HG03439 (cell line): ENCODE measurements at regions not wholly inside any gene's neighbourhood (a gene's known extent, or its start where the extent isn't known, plus 50 kb on each side); places are given as distances from the start of the nearest gene placed in this dataset.

ENCODE experiments used
- ATAC-seq: cut with Tn5 transposase; IDR thresholded peaks from one replicate; pipeline ENCODE4 v1.9.1; 2021; ENCODE audit warnings: mild to moderate bottlenecking, moderate library complexity; ENCODE audit not compliant: unreplicated experiment

DNA sequence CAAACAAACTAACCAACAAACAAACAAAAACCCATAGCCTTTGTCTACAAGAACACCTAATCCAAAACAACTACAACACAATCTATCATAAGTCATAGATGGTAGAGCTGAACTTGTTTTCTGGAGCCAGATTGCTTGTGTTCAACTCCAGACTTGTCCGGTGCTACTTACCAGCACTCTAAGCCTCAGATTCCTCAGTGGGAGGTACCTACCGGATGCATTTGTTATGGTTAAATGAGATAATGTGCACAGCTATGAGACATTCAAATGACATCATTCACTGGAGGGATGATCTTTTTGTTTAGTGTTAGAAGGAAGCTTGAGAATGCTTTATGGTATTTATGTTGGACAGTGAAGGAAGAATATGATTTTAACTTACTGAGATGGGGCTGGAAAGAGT lies 592.9 kb upstream of the C9orf72 start:
- ATAC-seq, result no peak

DNA sequence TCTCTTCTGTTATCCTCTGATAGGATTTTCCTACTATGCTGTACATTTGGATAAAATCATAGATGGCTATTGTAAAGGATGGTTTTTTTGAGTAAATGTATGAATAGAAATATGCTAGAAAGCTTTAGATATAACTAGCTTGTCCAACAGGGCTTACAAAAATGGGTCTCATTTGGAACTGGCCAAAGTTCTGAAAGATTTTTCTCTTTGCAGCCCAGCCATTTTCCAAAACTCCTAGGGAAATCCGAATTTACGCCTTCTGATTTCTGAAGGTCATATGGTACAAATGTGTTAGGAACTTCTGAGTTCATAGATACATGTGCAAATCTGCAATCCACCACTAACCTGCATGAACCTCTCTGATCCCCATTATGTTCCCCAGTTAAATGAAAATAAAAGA lies 603.9 kb upstream of the C9orf72 start:
- ATAC-seq, result no peak

DNA sequence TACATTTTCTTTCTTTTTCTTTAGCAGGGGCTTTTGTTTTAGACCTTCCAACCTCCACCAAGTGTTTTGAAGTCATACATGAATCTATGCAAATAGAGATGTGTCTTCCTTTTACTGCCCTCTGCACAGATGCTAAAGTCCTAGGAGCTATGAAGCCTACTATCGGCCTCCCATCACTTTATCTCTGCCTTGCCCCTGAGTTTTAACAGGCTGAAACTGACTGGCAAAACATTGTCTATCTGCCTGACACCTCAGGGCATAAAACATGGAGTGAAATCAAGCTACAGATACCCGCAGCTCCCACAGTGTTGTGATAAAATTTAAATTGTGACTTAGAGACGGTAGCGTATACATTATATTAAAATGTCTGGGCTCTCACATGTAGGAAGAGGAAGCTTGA lies 604.6 kb upstream of the C9orf72 start:
- no peak for ATAC-seq

DNA sequence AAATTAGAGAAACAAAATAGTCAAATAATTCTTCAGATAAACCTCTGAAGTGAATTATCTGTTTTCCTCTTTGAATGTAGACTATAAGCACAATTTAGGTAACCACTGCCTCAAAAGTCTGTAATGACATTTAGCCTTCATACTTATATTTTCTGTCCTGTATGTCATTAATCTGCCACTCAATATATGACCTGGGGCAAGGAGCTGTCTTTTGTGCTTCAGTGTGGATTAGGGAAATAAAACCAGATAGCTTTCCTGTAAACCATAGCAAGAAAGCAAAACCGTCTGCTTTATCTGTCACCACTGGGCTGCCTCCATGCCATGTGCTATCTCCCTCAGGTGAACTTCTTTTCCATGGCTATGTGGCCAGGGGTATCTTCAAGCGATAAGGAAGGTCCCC lies 606.6 kb upstream of the C9orf72 start:
- ATAC-seq, result no peak

DNA sequence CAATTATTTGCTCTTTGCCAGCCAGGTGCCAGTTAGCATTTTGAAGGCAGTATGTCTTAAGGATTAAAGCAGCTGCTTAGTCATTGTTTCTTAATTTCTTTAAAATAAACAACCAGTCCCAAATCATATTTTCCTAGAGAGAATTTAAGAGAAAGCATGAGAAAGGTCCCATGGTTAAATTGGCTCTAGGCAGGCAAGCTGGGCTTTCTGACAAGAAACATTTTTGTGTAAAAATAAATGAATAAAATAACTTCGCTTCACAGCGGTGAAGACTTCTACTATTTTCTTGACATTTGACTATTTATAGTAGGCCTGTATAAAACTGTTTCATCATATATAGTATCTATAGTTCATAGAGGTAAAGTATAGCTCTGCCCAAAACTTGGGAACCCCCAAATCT lies 617.7 kb upstream of the C9orf72 start:
- ATAC-seq, result no peak

DNA sequence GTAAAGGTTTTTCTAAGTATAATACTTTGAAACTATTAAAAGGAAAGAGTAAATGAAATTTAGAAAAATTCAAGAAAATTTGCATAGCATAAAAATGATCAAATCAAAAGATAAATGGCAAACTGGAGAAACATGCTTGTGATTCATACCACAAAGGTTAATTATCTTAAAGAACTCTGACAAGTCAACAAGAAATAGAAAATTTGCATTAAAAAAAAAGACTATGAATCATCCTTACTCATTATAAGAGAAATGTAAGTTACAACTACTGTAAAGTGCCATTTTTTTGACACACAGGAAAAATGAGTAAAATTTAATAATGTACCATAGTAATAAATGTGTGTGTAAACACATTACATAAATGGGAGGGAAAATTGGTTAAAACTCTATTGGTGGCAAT lies 624.4 kb upstream of the C9orf72 start:
- ATAC-seq, result no peak

DNA sequence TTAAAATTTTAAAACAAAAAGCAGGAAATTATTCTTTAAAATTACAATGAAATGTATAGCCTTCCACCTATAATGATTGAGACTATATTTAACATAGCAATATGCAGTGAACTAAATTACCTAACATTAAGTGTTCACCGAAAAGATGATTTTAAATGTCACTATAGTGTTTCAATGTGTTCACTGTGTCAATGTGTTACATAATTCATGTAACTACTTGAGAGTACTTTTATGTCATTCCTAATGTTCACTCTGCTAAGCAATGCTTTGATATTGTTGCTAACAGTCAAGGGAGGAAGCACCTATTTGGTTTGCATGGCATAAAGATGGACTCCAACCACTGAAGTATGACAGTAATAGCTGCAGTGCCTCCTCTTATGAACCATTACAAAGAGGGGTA lies 629.8 kb upstream of the C9orf72 start:
- ATAC-seq, result no peak

DNA sequence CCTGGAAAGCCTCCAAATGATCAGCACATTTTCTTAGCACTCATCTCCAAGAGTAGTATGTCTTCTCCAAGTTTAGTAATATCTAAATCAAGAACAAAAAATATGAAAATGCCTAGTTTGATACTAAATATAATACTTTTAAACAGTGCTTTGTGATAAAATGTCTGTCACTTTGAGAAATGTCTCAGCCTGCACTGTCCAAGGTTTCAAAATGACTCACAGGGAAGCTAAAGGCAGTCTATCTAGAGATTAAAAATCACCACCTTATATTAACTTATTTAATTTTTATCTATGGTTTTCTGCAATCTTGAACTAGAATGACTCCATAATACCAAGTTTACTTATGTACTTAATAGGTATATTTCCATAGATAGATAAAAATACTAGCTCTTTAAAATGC lies 633.0 kb upstream of the C9orf72 start:
- no peak for ATAC-seq

DNA sequence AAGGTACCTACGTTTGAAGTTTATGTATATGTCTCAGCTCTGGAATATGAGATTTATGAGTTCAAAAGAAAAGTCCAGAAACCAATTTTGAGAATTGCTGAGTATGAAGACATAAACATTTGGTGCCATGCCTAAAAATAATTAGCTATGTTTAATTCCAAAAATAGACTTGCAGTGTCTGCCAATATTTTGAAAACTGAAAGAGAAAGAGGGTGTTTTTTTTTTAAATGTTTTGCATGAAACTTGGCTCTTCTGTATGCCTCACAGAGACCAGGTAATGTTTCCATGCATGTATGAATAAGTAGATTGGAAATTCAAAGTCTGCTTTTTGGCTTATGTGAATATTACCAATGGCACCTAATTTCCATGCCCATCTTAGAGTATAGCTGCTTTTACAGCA lies 634.4 kb upstream of the C9orf72 start:
- peak; percentile 78 for ATAC-seq

DNA sequence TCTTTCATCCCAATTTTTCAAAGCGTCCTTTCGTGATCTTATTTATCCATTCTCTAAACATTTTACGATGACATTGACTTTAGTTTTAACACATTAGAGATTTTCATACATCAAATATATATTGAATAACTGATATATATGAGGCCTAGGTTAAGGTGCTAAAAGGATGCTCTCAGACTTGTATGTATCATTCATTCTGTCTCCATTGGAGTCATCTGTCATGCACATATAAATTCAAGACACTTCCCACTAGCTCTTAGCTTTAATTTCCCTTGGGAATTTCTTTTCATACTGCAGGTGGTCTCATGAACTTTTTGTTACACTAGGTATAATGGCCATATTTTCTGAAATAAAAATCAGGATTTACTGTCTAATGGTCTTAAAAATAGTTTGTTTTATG lies 635.8 kb upstream of the C9orf72 start:
- ATAC-seq, result no peak

DNA sequence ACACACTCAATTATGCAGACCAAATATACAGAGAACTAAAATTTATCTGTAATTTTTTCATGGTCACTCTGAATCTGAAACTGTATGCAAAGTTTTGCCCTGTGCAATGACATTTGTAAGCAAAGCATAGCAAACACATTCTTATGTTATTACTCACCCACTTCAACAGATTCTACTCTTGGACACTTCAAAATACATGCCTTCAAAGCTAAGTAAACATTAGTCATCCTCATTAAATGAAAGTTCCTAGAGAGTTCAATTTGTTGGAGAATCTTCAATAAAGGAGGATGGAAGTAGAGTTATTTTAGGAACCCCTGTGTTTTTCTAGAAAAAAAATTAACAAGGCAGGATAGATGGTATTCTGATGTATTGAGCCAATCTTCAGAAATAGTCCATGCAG lies 639.7 kb upstream of the C9orf72 start:
- ATAC-seq, result peak; percentile 92

DNA sequence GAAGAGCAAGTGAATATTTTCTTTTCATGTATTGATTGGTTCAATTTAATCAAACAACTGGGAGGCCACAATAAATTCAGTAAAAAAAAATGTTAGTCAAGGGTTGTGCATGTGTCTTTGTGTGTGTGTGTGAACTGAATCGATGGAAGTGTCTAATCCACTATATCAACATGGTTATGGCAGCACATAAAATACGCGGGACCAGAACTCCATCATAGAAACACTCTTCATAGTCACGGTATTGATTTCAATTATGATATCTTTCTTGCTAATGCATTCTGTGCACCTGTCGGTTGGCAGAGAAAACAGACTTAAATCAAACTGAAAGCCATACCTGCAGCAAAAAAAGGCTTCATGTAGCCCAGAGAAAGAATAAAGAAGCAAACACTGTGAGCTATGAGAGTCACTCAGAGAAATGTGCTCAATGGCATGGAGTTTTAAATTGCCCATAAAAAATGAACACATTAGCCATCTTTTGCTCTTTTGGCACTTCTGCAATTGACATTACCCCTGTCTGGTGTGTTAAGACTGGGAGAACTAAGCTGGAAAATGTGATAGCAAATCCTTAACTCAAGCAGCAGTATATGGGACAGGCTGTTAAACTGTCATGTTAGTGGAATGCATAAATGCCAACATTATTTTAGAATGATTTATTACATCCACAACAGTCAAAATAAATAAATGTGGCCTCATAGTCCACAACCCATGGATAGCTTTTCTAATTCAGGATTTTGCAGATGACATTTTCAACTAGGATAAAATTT lies 642.4 kb upstream of the C9orf72 start:
- no peak for ATAC-seq

DNA sequence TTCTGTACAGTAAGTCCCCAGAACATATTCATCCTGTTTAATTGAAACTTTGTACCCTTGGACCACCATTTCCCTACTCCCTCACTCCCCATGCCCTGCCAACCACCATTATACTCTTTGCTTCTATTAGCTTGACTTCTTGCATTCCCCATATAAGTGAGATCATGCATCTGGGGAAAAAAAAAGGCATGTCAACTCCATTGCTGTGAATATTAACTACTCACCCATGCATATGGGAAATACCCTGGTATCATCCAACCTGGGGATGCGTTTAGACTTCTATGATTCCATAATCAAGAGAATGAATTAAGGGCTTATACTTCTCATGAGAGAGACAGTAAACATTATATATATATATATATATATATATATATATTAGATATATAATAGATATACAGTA lies 659.4 kb upstream of the C9orf72 start:
- ATAC-seq, result no peak

DNA sequence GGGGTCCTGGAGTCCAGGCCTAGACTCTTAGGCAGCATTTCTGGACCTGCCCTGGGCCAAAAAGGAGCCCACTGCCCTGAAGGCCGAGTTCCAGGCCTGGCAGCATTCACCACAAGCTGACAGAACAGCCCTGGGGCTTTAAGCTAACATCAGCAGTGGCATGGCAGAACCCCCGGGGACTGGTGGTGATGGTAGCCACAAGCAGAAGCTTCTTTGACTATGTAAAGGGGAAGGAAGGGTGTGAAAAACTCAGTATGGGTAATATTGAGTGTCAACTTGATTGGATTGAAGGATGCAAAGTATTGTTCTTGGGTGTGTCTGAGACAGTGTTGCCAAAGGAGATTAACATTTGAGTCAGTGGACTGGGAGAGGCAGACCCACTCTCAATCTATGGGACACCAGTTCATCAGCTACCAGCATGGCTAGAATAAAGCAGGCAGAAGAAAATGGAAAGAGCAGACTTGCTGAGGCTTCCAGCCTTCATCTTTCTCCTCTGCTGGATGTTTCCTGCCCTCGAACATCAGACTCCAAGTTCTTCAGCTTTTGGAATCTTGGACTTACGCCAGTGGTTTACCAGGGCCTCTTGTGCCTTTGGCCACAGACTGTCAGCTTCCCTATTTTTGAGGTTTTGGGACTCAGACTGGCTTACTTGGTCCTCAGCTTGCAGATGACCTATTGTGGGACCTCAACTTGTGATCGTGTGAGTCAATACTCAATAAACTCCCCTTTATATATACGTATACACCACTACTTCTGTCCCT lies 661.0 kb upstream of the C9orf72 start:
- no peak for ATAC-seq

DNA sequence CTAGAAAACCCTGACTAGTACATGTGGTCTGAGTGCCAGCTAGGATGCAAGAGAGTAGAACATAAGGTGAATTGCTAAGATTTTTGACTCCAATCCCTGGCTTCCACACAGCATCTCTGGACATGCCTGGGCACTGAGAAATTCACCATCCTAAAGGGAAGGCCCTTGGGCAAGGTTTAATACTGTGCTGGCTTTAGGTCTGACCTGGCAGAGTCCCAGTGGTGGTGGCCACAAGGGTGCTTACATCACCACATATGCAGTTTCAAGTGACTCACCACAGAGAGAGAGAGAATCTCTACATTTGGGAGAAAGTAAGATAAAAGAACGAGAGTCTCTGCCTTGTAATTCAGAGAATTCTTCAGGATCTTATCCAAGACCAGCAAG lies 661.6 kb upstream of the C9orf72 start:
- ATAC-seq, result no peak

DNA sequence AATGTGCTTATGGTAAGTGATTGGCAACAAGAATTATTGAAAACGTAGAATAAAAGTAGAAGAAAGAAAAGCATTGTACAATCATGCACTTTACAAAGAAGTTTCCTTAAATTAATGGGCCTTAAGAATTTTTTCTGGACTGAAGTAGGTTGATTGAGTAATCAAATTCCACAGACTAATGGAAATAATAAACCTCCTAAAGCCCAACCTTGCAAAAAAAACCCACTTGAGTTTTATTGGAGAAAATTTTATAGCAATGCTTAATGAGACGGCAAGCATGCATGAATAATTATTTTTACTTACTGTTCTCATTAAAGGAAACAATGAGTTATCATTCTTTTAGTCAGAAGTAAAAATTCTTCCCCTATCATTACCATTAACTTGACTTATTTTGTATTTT lies 676.1 kb upstream of the C9orf72 start:
- ATAC-seq, result no peak

DNA sequence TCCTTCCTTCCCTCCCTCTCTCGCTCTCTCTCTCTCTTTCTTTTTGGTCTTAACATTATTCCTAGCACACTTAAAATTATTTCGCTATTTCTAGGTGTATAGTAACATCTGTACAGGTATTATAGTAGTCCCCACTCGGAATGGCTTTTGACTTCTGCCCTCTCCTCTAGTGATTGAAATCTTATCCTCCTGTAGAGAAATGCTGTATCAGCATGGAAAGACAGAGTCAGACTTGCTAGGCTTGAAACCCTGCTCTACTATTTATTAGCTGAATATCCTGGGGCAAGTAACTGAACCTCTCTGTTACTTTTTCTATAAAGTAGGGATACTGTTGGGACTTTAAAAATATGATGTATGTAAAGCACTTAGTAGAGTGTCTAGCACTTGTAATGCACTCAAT lies 681.9 kb upstream of the C9orf72 start:
- ATAC-seq, result no peak

DNA sequence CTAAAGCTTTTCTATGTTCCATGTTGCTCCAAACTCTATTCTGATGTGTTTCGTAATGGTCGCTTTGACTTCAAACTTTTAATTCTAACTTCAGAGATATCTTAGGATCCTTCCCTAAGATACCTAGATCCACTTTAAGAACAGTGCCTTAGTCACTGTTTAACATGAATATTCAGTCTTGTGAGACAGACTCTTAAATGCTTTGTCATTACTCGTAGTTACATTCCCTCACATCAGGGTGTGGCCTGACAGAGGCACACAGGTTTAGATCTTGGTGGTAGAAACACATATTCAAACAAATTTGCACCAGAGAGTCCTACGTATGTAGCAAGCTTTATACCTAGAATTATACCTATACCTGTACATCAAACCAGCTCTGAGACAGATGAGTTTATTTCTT lies 687.0 kb upstream of the C9orf72 start:
- ATAC-seq, result no peak

DNA sequence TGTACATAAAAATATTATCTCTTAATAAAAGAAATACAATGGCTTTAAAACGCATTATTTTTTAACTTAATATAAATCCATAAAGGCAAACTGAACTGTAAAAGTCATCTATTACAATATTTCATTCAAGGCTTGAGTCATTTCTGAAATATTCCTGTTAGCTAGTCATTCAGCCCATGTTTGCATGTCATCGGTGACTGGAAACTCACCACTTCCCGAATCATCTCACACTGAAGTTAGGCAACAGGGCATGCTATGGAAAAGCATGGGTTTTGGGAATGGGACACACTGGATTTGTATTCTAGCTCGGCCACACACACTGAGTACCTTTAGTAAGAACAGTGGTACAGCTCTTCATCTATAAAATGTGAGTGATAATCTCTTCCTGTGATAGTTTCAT lies 691.1 kb upstream of the C9orf72 start:
- no peak for ATAC-seq

DNA sequence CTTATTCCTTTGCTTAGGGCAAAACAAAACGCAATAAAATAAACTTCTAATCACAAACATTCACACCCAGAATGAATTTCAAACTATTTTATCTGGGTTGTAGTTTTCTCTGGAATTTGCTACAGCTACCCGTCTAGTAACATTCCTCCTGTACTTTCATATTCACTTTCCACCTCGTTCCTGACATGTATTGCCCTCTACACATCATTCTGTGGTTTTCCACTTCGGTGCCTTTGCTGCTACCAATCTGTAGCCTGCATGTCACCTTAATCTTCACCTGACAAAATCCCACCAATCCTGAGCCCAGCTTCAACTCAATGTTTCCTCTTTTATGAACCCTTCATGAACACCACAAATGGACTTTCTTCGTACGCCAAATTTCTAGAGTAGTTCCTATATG lies 694.1 kb upstream of the C9orf72 start:
- ATAC-seq, result no peak

DNA sequence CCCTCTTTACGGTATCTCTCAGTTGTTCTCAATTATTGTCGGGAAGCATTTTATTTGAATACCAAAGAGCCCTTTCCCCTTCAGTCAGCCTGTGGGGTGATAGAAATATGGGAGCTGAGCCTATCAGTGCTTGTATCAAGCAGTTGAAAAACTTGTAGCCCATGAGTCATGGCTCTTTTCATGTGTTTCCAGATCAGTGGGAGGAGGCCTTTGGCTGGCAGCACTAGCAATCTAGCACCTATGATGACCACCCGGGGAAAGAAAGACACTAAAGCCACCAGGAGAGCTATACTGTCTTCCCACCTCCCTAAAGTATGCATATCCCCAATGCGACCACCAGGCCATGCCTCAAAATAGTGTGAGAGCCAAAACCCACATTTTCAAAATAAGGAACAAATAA lies 696.9 kb upstream of the C9orf72 start:
- no peak for ATAC-seq

DNA sequence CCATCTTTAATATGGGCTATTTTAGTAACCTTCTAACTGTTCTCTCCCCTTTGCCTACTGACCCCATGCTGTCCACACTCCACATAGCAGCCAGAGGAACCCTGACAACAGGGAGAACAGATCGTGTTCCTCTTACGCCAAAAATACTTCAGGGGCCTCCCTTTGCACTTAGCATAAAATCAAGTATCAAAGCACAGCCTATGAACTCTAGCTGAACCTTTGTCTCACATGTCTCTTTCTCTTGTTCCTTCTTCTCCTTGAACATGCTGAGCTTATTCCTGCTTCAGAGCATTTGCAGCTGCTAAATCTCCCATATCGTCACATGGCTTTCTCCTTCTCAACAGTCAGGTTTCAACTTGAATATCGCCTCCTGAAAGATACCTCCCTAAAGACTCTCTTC lies 698.8 kb upstream of the C9orf72 start:
- no peak for ATAC-seq

DNA sequence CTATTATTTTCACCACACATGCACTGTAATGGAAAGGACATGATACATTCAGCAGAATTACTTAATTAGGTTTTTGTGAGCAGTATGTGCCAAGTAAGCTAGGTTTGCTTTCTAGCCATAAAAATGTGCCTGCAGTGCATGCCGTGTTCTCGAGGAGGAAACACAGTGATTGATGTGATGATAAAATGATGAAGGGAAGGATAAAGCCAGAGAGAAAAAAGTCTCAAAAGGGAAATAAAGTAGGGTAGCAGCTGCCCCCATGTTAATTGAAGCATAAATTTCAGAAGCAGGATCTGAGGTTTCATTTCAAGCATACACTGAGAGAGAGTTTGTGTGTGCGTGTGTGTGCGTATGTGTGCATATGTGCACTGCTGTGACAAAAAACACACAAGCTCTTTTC lies 714.2 kb upstream of the C9orf72 start:
- no peak for ATAC-seq
